Esophagus muscularis mucosa (tissue), 4 donors: ENCODE measurements at regions not wholly inside any gene's neighbourhood (a gene's known extent, or its start where the extent isn't known, plus 50 kb on each side); places are given as distances from the start of the nearest gene placed in this dataset.

Experiments used
- DNase-seq: peaks from one replicate; pipeline ENCODE4 v3.0.0-alpha.2; 2017; ENCODE audit errors: extremely low spot score
- H3K27ac ChIP-seq, 4 donors: fragments of 200-600 bp; sonication (generic); replicated peaks in 1 of 4; 1 replicate in 3 of 4; 2 replicates in 1 of 4; pipeline ENCODE4 v1.5.1; 2016 to 2019; ENCODE audit warnings: mild to moderate bottlenecking in 1 of 4
- H3K27me3 ChIP-seq, 4 donors: fragments of 200-600 bp; sonication (generic); one replicate each; pipeline versions ENCODE4 v1.5.1 to v1.6.0; 2016 to 2019
- H3K36me3 ChIP-seq, 4 donors: fragments of 200-600 bp; sonication (generic); one replicate each; pipeline ENCODE4 v1.5.1; 2016 to 2019
- H3K4me1 ChIP-seq, 4 donors: fragments of 200-600 bp; sonication (generic); one replicate each; pipeline ENCODE4 v1.5.1; 2016 to 2019
- H3K4me3 ChIP-seq, 4 donors: fragments of 200-600 bp; sonication (generic); 1 replicate in 2 of 4; 2 replicates in 2 of 4; pipeline ENCODE4 v1.5.1; 2016 to 2019; ENCODE audit warnings: mild to moderate bottlenecking in 4 of 4, moderate library complexity in 1 of 4
- H3K9me3 ChIP-seq, 4 donors: fragments of 200-600 bp; sonication (generic); 1 replicate in 3 of 4; 2 replicates in 1 of 4; pipeline ENCODE4 v1.5.1; 2016 to 2019
- CTCF ChIP-seq, 3 experiments: fragments of 200-600 bp in 2 of 3; fragments of 450-650 bp in 1 of 3; sonication (generic) in 2 of 3; IDR thresholded peaks; one replicate each; pipeline ENCODE4 v1.5.1; 2017 to 2019; ENCODE audit warnings: antibody characterized with exemption in 3 of 3, mild to moderate bottlenecking in 2 of 3, moderate library complexity in 1 of 3
- EP300 ChIP-seq: sonication (generic); formaldehyde crosslinking; IDR thresholded peaks from one replicate; pipeline ENCODE4 v1.6.1; 2017; ENCODE audit warnings: antibody characterized with exemption
- POLR2A ChIP-seq: fragments of 450-650 bp; IDR thresholded peaks from one replicate; pipeline ENCODE4 v1.6.1; 2017; ENCODE audit warnings: antibody characterized with exemption, moderate library complexity, mild to moderate bottlenecking, low read depth
- POLR2AphosphoS5 ChIP-seq, 2 donors: sonication (generic); formaldehyde crosslinking; IDR thresholded peaks; one replicate each; pipeline ENCODE4 v1.6.1; 2017; ENCODE audit warnings: antibody characterized with exemption in 2 of 2
- WGBS: methylation state at CpG from one replicate; pipeline ENCODE4 v1.1.5; 2018; 5-methylcytosine and 5-hydroxymethylcytosine counted together
- intact Hi-C: fragments of 100-400 bp; cut with DNase I; formaldehyde crosslinking; loops from one replicate; pipeline ENCODE4 v1.15.1; 2023

GRCh38 chr12:4137015-4137414 is 136.5 kb upstream of the CCND2 start:
- Histone ChIP-seq H3K4me1 (peaks cover 5 to 18% (median 9%) of the 10 kb centered on the region in 4 donors), H3K27me3 (peaks cover 0 to 27% (median 0%) of the 10 kb centered on the region in 4 donors), H3K9me3 (no peaks in the 10 kb centered on the region), H3K4me3 (no peak overlapping the region), H3K27ac (no peak overlapping the region), H3K36me3 (no peaks in the 10 kb centered on the region)
- WGBS = 57% methylated on average over 5 of the region's 5 CpGs
- intact Hi-C loops = no loop called here
- no peak for DNase-seq
- TF ChIP-seq EP300 = no peak
- no peak for TF ChIP-seq CTCF (IDR thresholded peaks at IDR 0.05)
- no peak for TF ChIP-seq POLR2A
- no peak for TF ChIP-seq POLR2AphosphoS5 (IDR thresholded peaks at IDR 0.05)

GRCh38 chr12:4135919-4136605 is 137.5 kb upstream of the CCND2 start:
- peaks cover 0 to 27% (median 0%) of the 10 kb centered on the region in 4 donors for H3K27me3 ChIP-seq
- H3K27ac ChIP-seq = no peak overlapping the region
- H3K4me3 ChIP-seq = no peak overlapping the region
- H3K4me1 ChIP-seq = peaks cover 5 to 18% (median 9%) of the 10 kb centered on the region in 4 donors
- 42% methylated on average over 12 of the region's 12 CpGs for WGBS
- no peaks in the 10 kb centered on the region for H3K36me3 ChIP-seq
- TF ChIP-seq EP300 = no peak
- no peak for TF ChIP-seq CTCF (IDR thresholded peaks at IDR 0.05)
- TF ChIP-seq POLR2AphosphoS5 (IDR thresholded peaks at IDR 0.05) = no peak
- no peak for TF ChIP-seq POLR2A
- intact Hi-C loops = no loop called here
- DNase-seq = no peak
- H3K9me3 ChIP-seq = peaks cover 0 to 4% (median 2%) of the 10 kb centered on the region in 4 donors

- peaks cover 0 to 9% (median 4%) of the 10 kb centered on the region in 4 donors for H3K9me3 ChIP-seq
- TF ChIP-seq CTCF (IDR thresholded peaks at IDR 0.05) (no peak), POLR2AphosphoS5 (IDR thresholded peaks at IDR 0.05) (no peak), POLR2A (no peak), EP300 (no peak)
- intact Hi-C loops = no loop called here
- no peaks in the 10 kb centered on the region for H3K36me3 ChIP-seq
- no peak overlapping the region for H3K4me3 ChIP-seq
- no peak for DNase-seq
- H3K4me1 ChIP-seq = peaks cover 5 to 18% (median 9%) of the 10 kb centered on the region in 4 donors
- no peak overlapping the region for H3K27ac ChIP-seq
- peaks cover 0 to 18% (median 0%) of the 10 kb centered on the region in 4 donors for H3K27me3 ChIP-seq
- 26% methylated on average over 11 of the region's 12 CpGs for WGBS
Observed at GRCh38 chr12:4134448-4135263, 138.9 kb upstream of the CCND2 start.

- WGBS = 50% methylated on average over 15 of the region's 15 CpGs
Observed at GRCh38 chr12:4133636-4134447, 139.7 kb upstream of the CCND2 start.

More at GRCh38 chr12:4133636-4134447, 139.7 kb upstream of the CCND2 start:
- intact Hi-C loops = no loop called here
- H3K4me1 ChIP-seq = peaks cover 5 to 18% (median 9%) of the 10 kb centered on the region in 4 donors
- DNase-seq = no peak
- TF ChIP-seq POLR2A = no peak
- no peak for TF ChIP-seq POLR2AphosphoS5 (IDR thresholded peaks at IDR 0.05)
- no peak overlapping the region for H3K4me3 ChIP-seq
- H3K27ac ChIP-seq = no peak overlapping the region
- no peaks in the 10 kb centered on the region for H3K36me3 ChIP-seq
- peaks cover 0 to 9% (median 4%) of the 10 kb centered on the region in 4 donors for H3K9me3 ChIP-seq
- peaks cover 0 to 18% (median 0%) of the 10 kb centered on the region in 4 donors for H3K27me3 ChIP-seq
